SIG-M5 treated with dmso at 0.1 percent for 504 hours (cell line): ENCODE measurements at regions not wholly inside any gene's neighbourhood (a gene's known extent, or its start where the extent isn't known, plus 50 kb on each side); places are given as distances from the start of the nearest gene placed in this dataset.

Experiments used
- DNase-seq: peaks from one replicate; lab custom pipeline; 2025; ENCODE audit not compliant: unreplicated experiment; lab: John Stamatoyannopoulos, UW

- DNase-seq = no peak
These were observed 53.8 kb upstream of the CORO2B start for GRCh38 chr15:68524753-68525584.

GRCh38 chr15:68525815-68526214 lies 53.0 kb upstream of the CORO2B start:
- no peak for DNase-seq

- no peak for DNase-seq
These were observed 52.5 kb upstream of the CORO2B start for GRCh38 chr15:68526269-68526668.

GRCh38 chr15:68526784-68527183 lies 52.0 kb upstream of the CORO2B start:
- DNase-seq = no peak

- DNase-seq = no peak
These were observed 50.0 kb upstream of the CORO2B start for GRCh38 chr15:68528626-68529290.
